H1 (cell line): ENCODE measurements at regions not wholly inside any gene's neighbourhood (a gene's known extent, or its start where the extent isn't known, plus 50 kb on each side); places are given as distances from the start of the nearest gene placed in this dataset.

ENCODE experiments used
- CTCF ChIA-PET: fragments of 300-600 bp; sonication (Branson Sonifier 250); formaldehyde crosslinking; loops from one replicate; lab custom pipeline; 2021; ENCODE audit not compliant: partially characterized antibody; lab: Charles Lee
- POLR2A ChIA-PET: fragments of 300-600 bp; sonication (Branson Sonifier 250); formaldehyde crosslinking; loops from one replicate; lab custom pipeline; 2021; ENCODE audit warnings: inconsistent platforms; ENCODE audit not compliant: partially characterized antibody; lab: Charles Lee
- DNase-seq, 2 experiments: peaks; one replicate each; pipeline versions ENCODE4 v3.0.0 to v3.0.0-alpha.2; 2010 to 2022; ENCODE audit warnings: low spot score in 2 of 2, low read depth in 1 of 2, mixed read lengths in 1 of 2
- FAIRE-seq: peaks from 2 replicates; lab custom pipeline; 2011; peaks lifted over from hg19 to GRCh38; lab: Jason Lieb, UNC
- H2AFZ ChIP-seq: 2 replicates; pipeline ENCODE4 v1.8.1; 2012; ENCODE audit warnings: low read length, inconsistent platforms
- H2AK5ac ChIP-seq: 2 replicates; pipeline ENCODE4 v1.6.1; 2013; ENCODE audit warnings: low read depth, low read length
- H2BK120ac ChIP-seq: replicated peaks from 2 replicates; pipeline ENCODE3; 2013; ENCODE audit warnings: low read depth, low read length, inconsistent platforms
- H2BK12ac ChIP-seq: 2 replicates; pipeline ENCODE4 v1.6.1; 2013; ENCODE audit warnings: low read depth, low read length
- H2BK15ac ChIP-seq: 2 replicates; pipeline ENCODE4 v1.6.1; 2013; ENCODE audit warnings: low read length
- H2BK20ac ChIP-seq: 2 replicates; pipeline ENCODE4 v1.6.1; 2013; ENCODE audit warnings: low read length
- H2BK5ac ChIP-seq: 2 replicates; pipeline ENCODE4 v1.6.1; 2013; ENCODE audit warnings: low read depth, low read length
- H3K14ac ChIP-seq: 2 replicates; pipeline ENCODE4 v1.6.1; 2013; ENCODE audit warnings: inconsistent platforms; ENCODE audit not compliant: insufficient read length
- H3K18ac ChIP-seq: 2 replicates; pipeline ENCODE4 v1.6.1; 2013; ENCODE audit warnings: low read length; ENCODE audit errors: extremely low read depth
- H3K23ac ChIP-seq: 2 replicates; pipeline ENCODE4 v1.6.1; 2013; ENCODE audit warnings: inconsistent platforms; ENCODE audit not compliant: insufficient read length
- H3K23me2 ChIP-seq: 2 replicates; pipeline ENCODE4 v1.6.1; 2013; ENCODE audit warnings: low read depth, low read length
- H3K27ac ChIP-seq: 2 replicates; pipeline ENCODE4 v1.6.1; 2011; ENCODE audit warnings: low read depth, low read length, inconsistent platforms
- H3K27me3 ChIP-seq, 4 experiments: replicated peaks in 1 of 4; 1 replicate in 1 of 4; 2 replicates in 3 of 4; pipeline versions ENCODE4 v1.6.1 to v1.8.1; 2011 to 2013; ENCODE audit warnings: low read length in 3 of 4, mild to moderate bottlenecking in 3 of 4, inconsistent platforms in 2 of 4, mixed read lengths in 2 of 4, moderate library complexity in 1 of 4; ENCODE audit not compliant: control insufficient read depth in 3 of 4, insufficient read depth in 3 of 4; ENCODE audit errors: extremely low read depth in 1 of 4
- H3K36me3 ChIP-seq, 4 experiments: 2 replicates each; pipeline versions ENCODE4 v1.6.1 to v1.8.1; 2011 to 2013; ENCODE audit warnings: mild to moderate bottlenecking in 4 of 4, low read length in 3 of 4, moderate library complexity in 2 of 4, control low read depth in 1 of 4, inconsistent platforms in 1 of 4; ENCODE audit not compliant: insufficient read depth in 4 of 4, control insufficient read depth in 2 of 4
- H3K4ac ChIP-seq: replicated peaks from 2 replicates; pipeline ENCODE3; 2013; ENCODE audit warnings: low read length, low read depth, mixed read lengths, inconsistent platforms; ENCODE audit not compliant: insufficient read length
- H3K4me1 ChIP-seq, 4 experiments: replicated peaks in 1 of 4; 1 replicate in 1 of 4; 2 replicates in 3 of 4; pipeline versions ENCODE4 v1.6.1 to v1.8.1; 2011 to 2013; ENCODE audit warnings: low read length in 3 of 4, inconsistent platforms in 2 of 4, mixed read lengths in 1 of 4; ENCODE audit not compliant: insufficient read depth in 4 of 4, control insufficient read depth in 3 of 4
- H3K4me2 ChIP-seq, 2 experiments: 2 replicates each; pipeline versions ENCODE4 v1.6.1 to v1.8.1; 2011 to 2013; ENCODE audit warnings: low read depth in 2 of 2, low read length in 2 of 2, control low read depth in 1 of 2, inconsistent platforms in 1 of 2, mild to moderate bottlenecking in 1 of 2; ENCODE audit not compliant: insufficient read depth in 1 of 2
- H3K4me3 ChIP-seq, 4 experiments: fragments of 200-600, 300-600 bp in 1 of 4; sonication (generic), shearing (Covaris generic), sonication (Bioruptor Twin) in 1 of 4; 2 replicates each; pipeline versions ENCODE4 v1.5.1 to v1.8.1; 2011 to 2016; ENCODE audit warnings: low read length in 4 of 4, low read depth in 3 of 4, control low read depth in 2 of 4, inconsistent platforms in 2 of 4, mild to moderate bottlenecking in 2 of 4, mixed read lengths in 1 of 4, moderate library complexity in 1 of 4; ENCODE audit not compliant: insufficient read depth in 2 of 4; ENCODE audit errors: extremely low read depth in 1 of 4
- H3K56ac ChIP-seq: replicated peaks from 2 replicates; pipeline ENCODE3; 2013; ENCODE audit warnings: low read depth, mild to moderate bottlenecking, mixed read lengths, low read length, inconsistent platforms; ENCODE audit not compliant: insufficient read length
- H3K79me1 ChIP-seq: 2 replicates; pipeline ENCODE4 v1.6.1; 2013; ENCODE audit warnings: low read depth, low read length, control low read depth
- H3K79me2 ChIP-seq, 2 experiments: 2 replicates each; pipeline versions ENCODE4 v1.6.1 to v1.8.1; 2012 to 2013; ENCODE audit warnings: low read length in 2 of 2, mild to moderate bottlenecking in 2 of 2, inconsistent platforms in 1 of 2; ENCODE audit not compliant: insufficient read depth in 2 of 2, control insufficient read depth in 1 of 2
- H3K9ac ChIP-seq, 4 experiments: replicated peaks in 1 of 4; 1 replicate in 1 of 4; 2 replicates in 3 of 4; pipeline versions ENCODE4 v1.6.1 to v1.8.1; 2011 to 2013; ENCODE audit warnings: low read depth in 3 of 4, low read length in 3 of 4, control low read depth in 2 of 4, mild to moderate bottlenecking in 2 of 4, moderate library complexity in 2 of 4, inconsistent platforms in 1 of 4; ENCODE audit errors: extremely low read depth in 1 of 4
- H3K9me3 ChIP-seq, 2 experiments: 2 replicates each; pipeline versions ENCODE4 v1.6.1 to v1.8.1; 2012 to 2013; ENCODE audit warnings: mild to moderate bottlenecking in 2 of 2, moderate library complexity in 2 of 2, control low read depth in 1 of 2, inconsistent platforms in 1 of 2, low read depth in 1 of 2, low read length in 1 of 2, mixed read lengths in 1 of 2; ENCODE audit not compliant: insufficient read depth in 2 of 2
- H4K20me1 ChIP-seq, 2 experiments: replicated peaks in 1 of 2; 2 replicates each; pipeline versions ENCODE3 to v1.8.1; 2011 to 2013; ENCODE audit warnings: inconsistent platforms in 2 of 2, low read length in 2 of 2, mild to moderate bottlenecking in 1 of 2; ENCODE audit not compliant: insufficient read depth in 2 of 2, control insufficient read depth in 1 of 2
- H4K5ac ChIP-seq: 2 replicates; pipeline ENCODE4 v1.6.1; 2013; ENCODE audit warnings: low read length, low read depth, mixed read lengths, inconsistent platforms; ENCODE audit not compliant: insufficient read length
- H4K8ac ChIP-seq: 2 replicates; pipeline ENCODE4 v1.8.0; 2013; ENCODE audit warnings: mild to moderate bottlenecking, moderate library complexity, low read length, inconsistent platforms; ENCODE audit not compliant: insufficient read depth; ENCODE audit errors: extremely low read depth
- H4K91ac ChIP-seq: replicated peaks from 2 replicates; pipeline ENCODE3; 2013; ENCODE audit warnings: low read length, mixed read lengths, inconsistent platforms; ENCODE audit not compliant: insufficient read length
- PHF8 ChIP-seq: fragments of 200-600 bp; sonication (generic); conservative IDR thresholded peaks from 2 replicates; pipeline ENCODE4 v1.7.1; 2012; ENCODE audit warnings: low read depth, mild to moderate bottlenecking, inconsistent platforms, low read length, moderate library complexity
- SP4 ChIP-seq: IDR thresholded peaks from 2 replicates; pipeline ENCODE4 v1.6.1; 2012; ENCODE audit warnings: low read length, inconsistent platforms
- WGBS, 2 experiments: shearing (Covaris generic) in 1 of 2; methylation state at CpG; one replicate each; pipeline versions ENCODE4 v1.1.6 to v1.1.7; 2013 to 2015; ENCODE audit warnings: low lambda C conversion rate in 2 of 2, mixed read lengths in 2 of 2, inconsistent platforms in 1 of 2, low coverage in 1 of 2, missing lambda C conversion rate in 1 of 2; ENCODE audit not compliant: insufficient replicate concordance in 2 of 2, insufficient coverage in 1 of 2, insufficient read length in 1 of 2; ENCODE audit errors: extremely low coverage in 1 of 2, missing lambda C conversion rate in 1 of 2; 5-methylcytosine and 5-hydroxymethylcytosine counted together

DNA sequence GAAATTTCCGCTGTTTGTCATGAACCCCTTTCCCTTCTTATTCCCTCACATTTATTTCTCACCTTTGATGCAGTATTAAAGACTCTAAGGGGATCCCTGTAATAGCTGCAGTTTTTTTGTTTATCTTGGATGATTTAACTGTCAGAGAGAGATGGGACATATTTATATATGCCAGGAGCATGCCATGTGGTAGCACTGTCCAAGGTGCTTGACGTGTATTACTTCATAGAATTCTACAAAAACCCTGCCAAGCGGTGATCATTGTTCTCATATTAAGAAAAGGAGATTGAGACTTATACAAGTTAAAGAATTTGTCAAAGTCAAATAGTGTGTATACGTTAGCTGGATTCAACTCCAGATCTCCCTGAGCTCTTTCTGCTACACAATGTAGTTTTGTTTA is 78.2 kb downstream of the SPRY1 start:
- no peak overlapping the region for H3K4me3 ChIP-seq
- H3K27me3 ChIP-seq, result no peaks in the 10 kb centered on the region
- no peak overlapping the region for H3K9ac ChIP-seq
- no peak overlapping the region for H2BK12ac ChIP-seq
- H3K23me2 ChIP-seq, result no peaks in the 10 kb centered on the region
- DNase-seq, result no peak
- no peak overlapping the region for H4K91ac ChIP-seq
- no peak overlapping the region for H3K27ac ChIP-seq
- H3K79me2 ChIP-seq, result no peaks in the 10 kb centered on the region
- ChIA-PET CTCF (interaction anchor here (0.6 to 0.9 kb wide), 2 partner anchors 170 to 484 kb away, joined by 3 read pairs; no protein-coding TSS in a partner anchor), POLR2A (no interaction called here)
- H3K79me1 ChIP-seq, result no peaks in the 10 kb centered on the region
- no peak overlapping the region for H2BK20ac ChIP-seq
- no peak overlapping the region for H2AK5ac ChIP-seq
- H3K4me1 ChIP-seq, result peaks cover 0 to 7% (median 4%) of the 10 kb centered on the region in 4 experiments; a peak in 6 of 7 replicates
- H3K18ac ChIP-seq, result no peak overlapping the region
- no peak overlapping the region for H2AFZ ChIP-seq
- no peak overlapping the region for H2BK120ac ChIP-seq
- no peak overlapping the region for H3K23ac ChIP-seq
- 84% methylated on average over 4 of the region's 4 CpGs; no CpG with 5 or more reads in 1 of the 2 experiments for WGBS, 2 experiments
- no peak overlapping the region for H4K5ac ChIP-seq
- TF ChIP-seq SP4 (no peak), PHF8 (no peak)
- FAIRE-seq, result no peak
- H3K14ac ChIP-seq, result no peak overlapping the region
- no peaks in the 10 kb centered on the region for H3K36me3 ChIP-seq
- H4K8ac ChIP-seq, result no peak overlapping the region
- no peak overlapping the region for H3K4me2 ChIP-seq
- H3K9me3 ChIP-seq, result no peaks in the 10 kb centered on the region
- no peak overlapping the region for H3K56ac ChIP-seq
- H2BK15ac ChIP-seq, result no peak overlapping the region
- no peaks in the 10 kb centered on the region for H4K20me1 ChIP-seq
- H2BK5ac ChIP-seq, result no peak overlapping the region
- no peak overlapping the region for H3K4ac ChIP-seq
